GM06990 (cell line): ENCODE measurements at regions not wholly inside any gene's neighbourhood (a gene's known extent, or its start where the extent isn't known, plus 50 kb on each side); places are given as distances from the start of the nearest gene placed in this dataset.

Source experiments
- DNase-seq: peaks from one replicate; pipeline ENCODE4 v3.0.0-alpha.2; 2011; ENCODE audit not compliant: insufficient read length; ENCODE audit errors: extremely low read depth
- H3K27me3 ChIP-seq: replicated peaks from 2 replicates; pipeline ENCODE4 v1.6.0; 2011; ENCODE audit warnings: low read length; ENCODE audit not compliant: control insufficient read depth, insufficient read depth
- H3K36me3 ChIP-seq: 2 replicates; pipeline ENCODE4 v1.5.1; 2011; ENCODE audit warnings: low read length; ENCODE audit not compliant: control insufficient read depth, insufficient read depth
- H3K4me3 ChIP-seq: replicated peaks from 2 replicates; pipeline ENCODE4 v1.5.1; 2011; ENCODE audit warnings: low read depth, mild to moderate bottlenecking, control low read depth, low read length
- CTCF ChIP-seq: IDR thresholded peaks from 2 replicates; pipeline ENCODE4 v1.5.1; 2011; ENCODE audit warnings: low read length, control low read depth, mild to moderate bottlenecking, inconsistent platforms; ENCODE audit not compliant: insufficient read depth, poor library complexity, severe bottlenecking

DNA sequence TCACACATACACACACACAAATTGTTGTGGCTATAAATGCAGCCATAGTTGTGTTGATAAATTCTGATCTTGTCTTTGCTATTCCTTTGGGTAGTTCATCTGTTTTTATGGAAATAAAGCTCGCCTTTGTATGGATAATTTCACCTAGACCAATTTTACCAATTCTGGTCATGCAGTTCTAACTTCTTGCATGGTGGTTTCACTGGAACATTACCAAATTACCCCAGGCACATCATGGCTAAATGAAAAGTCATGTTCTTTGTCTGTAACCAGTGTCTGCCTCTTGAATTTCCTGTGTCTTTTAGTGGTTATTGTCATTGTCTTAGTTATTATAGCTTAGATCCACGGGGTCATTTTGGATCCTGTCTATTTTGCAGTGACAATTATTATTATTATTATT, 50.3 kb upstream of the TMC1 start:
- no peak overlapping the region for H3K4me3 ChIP-seq

DNA sequence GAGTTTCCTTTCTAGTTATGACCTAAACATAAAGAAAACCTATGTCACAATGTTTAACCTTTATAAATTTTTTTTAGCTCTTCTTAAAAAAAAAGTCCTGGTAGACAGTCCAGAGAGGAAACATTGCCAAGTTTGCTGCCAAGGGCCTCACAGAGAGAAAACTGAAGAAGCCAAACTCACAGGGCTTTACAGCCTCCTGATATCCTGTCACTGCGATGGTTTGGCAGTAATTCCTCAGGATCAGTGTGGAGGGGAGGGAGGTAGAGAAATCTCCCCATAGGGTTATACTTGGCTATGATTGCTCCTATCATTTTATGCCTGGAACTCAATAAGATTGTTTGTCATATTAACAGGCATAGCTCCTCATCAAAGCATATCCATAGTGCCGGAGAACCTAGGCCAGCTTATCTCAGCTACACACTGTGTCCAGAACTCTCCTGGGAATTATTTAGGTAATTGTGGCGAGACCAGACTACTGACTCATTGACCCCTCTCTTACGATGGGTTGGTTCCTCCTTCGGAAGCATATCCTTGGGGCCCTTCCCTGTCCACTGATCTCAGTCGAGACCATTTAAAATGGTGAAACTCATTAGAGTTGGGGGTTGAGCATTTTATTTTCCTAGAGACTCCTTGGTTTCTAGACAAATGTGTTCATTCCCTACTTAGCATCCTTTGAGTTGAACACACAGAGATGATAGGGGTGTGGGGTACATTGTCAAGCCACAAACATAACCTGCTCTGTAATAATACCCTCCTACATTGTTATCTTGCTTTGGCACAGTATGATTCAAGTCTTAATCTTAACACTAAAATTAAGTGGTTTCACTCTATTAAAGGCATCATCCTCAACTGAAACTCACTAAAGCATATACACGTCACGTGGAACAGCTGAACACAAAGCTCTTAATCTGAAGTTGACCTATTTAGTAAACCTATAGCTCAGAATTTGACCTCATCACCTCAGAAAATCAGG, 53.4 kb upstream of the TMC1 start:
- Histone ChIP-seq H3K4me3 (no peak overlapping the region), H3K27me3 (no peaks in the 10 kb centered on the region), H3K36me3 (no peaks in the 10 kb centered on the region)
- TF ChIP-seq CTCF, result no peak
- DNase-seq, result no peak

More for the DNA sequence above, 50.3 kb upstream of the TMC1 start:
- Histone ChIP-seq H3K36me3 (no peaks in the 10 kb centered on the region), H3K27me3 (no peaks in the 10 kb centered on the region)
- TF ChIP-seq CTCF, result no peak
- no peak for DNase-seq

GRCh38 chr9:72465593-72465984, 55.8 kb upstream of the TMC1 start:
- no peak for TF ChIP-seq CTCF
- Histone ChIP-seq H3K27me3 (no peaks in the 10 kb centered on the region), H3K4me3 (no peak overlapping the region), H3K36me3 (no peaks in the 10 kb centered on the region)
- no peak for DNase-seq

GRCh38 chr9:72464857-72465592, 56.4 kb upstream of the TMC1 start:
- DNase-seq, result no peak
- no peak for TF ChIP-seq CTCF

DNA sequence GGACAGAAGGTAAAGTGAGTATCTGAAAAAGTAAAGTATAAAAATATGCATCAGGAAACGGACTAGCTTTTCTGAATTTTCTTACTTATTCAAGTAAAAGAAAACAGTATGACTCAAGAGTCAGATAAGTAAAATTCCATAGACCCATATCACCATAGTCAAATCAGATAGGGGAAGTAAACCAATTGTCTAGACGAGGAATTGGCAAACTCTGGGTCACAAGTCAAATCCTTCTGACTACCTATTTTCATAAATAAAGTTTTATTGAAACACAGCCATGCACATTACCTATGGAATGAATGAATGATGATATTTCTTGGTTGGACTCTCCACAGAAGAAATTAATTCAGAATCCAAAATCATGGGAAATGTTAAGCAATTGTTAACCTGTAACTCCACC, 59.1 kb upstream of the TMC1 start:
- no peak overlapping the region for H3K4me3 ChIP-seq
- no peaks in the 10 kb centered on the region for H3K27me3 ChIP-seq
- no peak for TF ChIP-seq CTCF
- DNase-seq, result no peak
- H3K36me3 ChIP-seq, result no peaks in the 10 kb centered on the region

More at GRCh38 chr9:72464857-72465592, 56.4 kb upstream of the TMC1 start:
- Histone ChIP-seq H3K4me3 (no peak overlapping the region), H3K27me3 (no peaks in the 10 kb centered on the region), H3K36me3 (no peaks in the 10 kb centered on the region)
